Adrenal gland (tissue), 9 donors: ENCODE measurements at regions not wholly inside any gene's neighbourhood (a gene's known extent, or its start where the extent isn't known, plus 50 kb on each side); places are given as distances from the start of the nearest gene placed in this dataset.
"Not testable (repeated sequence)": the region's sequence is repeated elsewhere in the genome, so short reads cannot be mapped to it uniquely, and the experiment has no call there.

Source experiments
- DNase-seq, 7 donors: peaks; one replicate each; pipeline ENCODE4 v3.0.0-alpha.2; 2019 to 2020
- H3K27ac ChIP-seq, 5 donors: fragments of 200-600 bp; sonication (generic) in 4 of 5; 1 replicate in 3 of 5; 2 replicates in 2 of 5; pipeline versions ENCODE4 v1.5.1 to v1.8.0; 2016 to 2020; ENCODE audit warnings: mild to moderate bottlenecking in 1 of 5
- H3K27me3 ChIP-seq: fragments of 200-600 bp; 2 replicates; pipeline ENCODE4 v1.8.0; 2021
- H3K36me3 ChIP-seq, 2 donors: fragments of 200-600 bp; replicated peaks in 1 of 2; 1 replicate in 1 of 2; 2 replicates in 1 of 2; pipeline versions ENCODE4 v1.5.1 to v1.8.0; 2018 to 2022
- H3K4me1 ChIP-seq, 2 donors: fragments of 200-600 bp; replicated peaks in 1 of 2; 1 replicate in 1 of 2; 2 replicates in 1 of 2; pipeline versions ENCODE4 v1.5.1 to v1.8.0; 2018 to 2021
- H3K4me3 ChIP-seq, 4 donors: fragments of 200-600 bp; sonication (generic) in 3 of 4; one replicate each; pipeline ENCODE4 v1.5.1; 2016 to 2018
- H3K9me3 ChIP-seq, 3 donors: fragments of 200-600 bp; sonication (generic) in 1 of 3; replicated peaks in 1 of 3; 1 replicate in 2 of 3; 2 replicates in 1 of 3; pipeline versions ENCODE4 v1.5.1 to v1.8.0; 2016 to 2021
- POLR2A ChIP-seq, 2 donors: fragments of 450-650 bp; IDR thresholded peaks; one replicate each; pipeline ENCODE4 v1.6.1; 2017; ENCODE audit warnings: antibody characterized with exemption in 2 of 2, mild to moderate bottlenecking in 2 of 2, moderate library complexity in 1 of 2
- WGBS, 4 donors: extraction: QIAGEN DNeasy Blood & Tissue Kit in 2 of 4; methylation state at CpG; one replicate each; pipeline versions ENCODE4 v1.1.5 to v1.1.7; 2013 to 2017; 5-methylcytosine and 5-hydroxymethylcytosine counted together
- intact Hi-C, 2 donors: fragments of 100-400 bp; cut with DNase I; formaldehyde crosslinking; loops; one replicate each; pipeline versions ENCODE4 v1.14.1 to v1.15.0; 2022 to 2023
- TF ChIP-seq, protein P1 (sequence below), 6 experiments: fragments of 450-650 bp in 4 of 6; fragments of 200-600 bp in 2 of 6; sonication (generic) in 1 of 6; IDR thresholded peaks; 1 replicate in 5 of 6; 2 replicates in 1 of 6; pipeline versions ENCODE4 v1.5.1 to v1.8.0; 2016 to 2021; ENCODE audit warnings: antibody characterized with exemption in 6 of 6, mild to moderate bottlenecking in 2 of 6, moderate library complexity in 1 of 6
- donor health status: healthy with polysubstance abuse.
- donor health status: Bipolar disorder and iron deficiency.
- donor health status: DM: yes; HTN: yes; CAD: no.
- donor health status: DM: no; HTN: no; CAD: no.
- donor health status: DM: no; HTN: no; CAD: no.

DNA sequence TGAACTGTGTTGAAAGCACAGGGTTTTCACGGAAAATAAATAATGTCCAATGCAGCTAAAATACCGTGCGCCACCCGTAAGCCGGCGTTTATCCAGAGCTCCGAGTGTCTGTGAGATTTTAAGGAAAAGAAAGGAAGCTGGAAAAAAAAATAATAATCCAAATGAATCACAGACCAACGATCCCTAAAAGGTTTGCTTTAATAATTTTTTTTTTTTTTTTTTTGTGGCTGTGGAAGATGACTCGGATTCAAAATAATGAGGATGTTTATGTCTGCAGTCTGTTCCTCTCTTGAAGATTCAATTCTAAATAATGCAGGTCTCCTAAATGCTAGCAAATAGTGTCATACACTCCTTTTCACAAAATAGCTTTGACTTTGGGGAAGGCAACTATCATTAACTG, 84.6 kb upstream of the PPP2R3B start:
- Histone ChIP-seq H3K9me3 (no peaks in the 10 kb centered on the region), H3K4me3 (no peak overlapping the region), H3K27ac (no peak overlapping the region), H3K36me3 (no peaks in the 10 kb centered on the region), H3K27me3 (no peaks in the 10 kb centered on the region), H3K4me1 (no peaks in the 10 kb centered on the region)
- WGBS, 4 donors: 64 to 80% (median 74%) methylated on average over 9 of the region's 9 CpGs
- intact Hi-C loops: no loop called here
- DNase-seq: no peak
- no peak for TF ChIP-seq POLR2A (IDR thresholded peaks at IDR 0.05)
- TF ChIP-seq, protein P1, sequence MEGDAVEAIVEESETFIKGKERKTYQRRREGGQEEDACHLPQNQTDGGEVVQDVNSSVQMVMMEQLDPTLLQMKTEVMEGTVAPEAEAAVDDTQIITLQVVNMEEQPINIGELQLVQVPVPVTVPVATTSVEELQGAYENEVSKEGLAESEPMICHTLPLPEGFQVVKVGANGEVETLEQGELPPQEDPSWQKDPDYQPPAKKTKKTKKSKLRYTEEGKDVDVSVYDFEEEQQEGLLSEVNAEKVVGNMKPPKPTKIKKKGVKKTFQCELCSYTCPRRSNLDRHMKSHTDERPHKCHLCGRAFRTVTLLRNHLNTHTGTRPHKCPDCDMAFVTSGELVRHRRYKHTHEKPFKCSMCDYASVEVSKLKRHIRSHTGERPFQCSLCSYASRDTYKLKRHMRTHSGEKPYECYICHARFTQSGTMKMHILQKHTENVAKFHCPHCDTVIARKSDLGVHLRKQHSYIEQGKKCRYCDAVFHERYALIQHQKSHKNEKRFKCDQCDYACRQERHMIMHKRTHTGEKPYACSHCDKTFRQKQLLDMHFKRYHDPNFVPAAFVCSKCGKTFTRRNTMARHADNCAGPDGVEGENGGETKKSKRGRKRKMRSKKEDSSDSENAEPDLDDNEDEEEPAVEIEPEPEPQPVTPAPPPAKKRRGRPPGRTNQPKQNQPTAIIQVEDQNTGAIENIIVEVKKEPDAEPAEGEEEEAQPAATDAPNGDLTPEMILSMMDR (IDR thresholded peaks at IDR 0.05): no peak

DNA sequence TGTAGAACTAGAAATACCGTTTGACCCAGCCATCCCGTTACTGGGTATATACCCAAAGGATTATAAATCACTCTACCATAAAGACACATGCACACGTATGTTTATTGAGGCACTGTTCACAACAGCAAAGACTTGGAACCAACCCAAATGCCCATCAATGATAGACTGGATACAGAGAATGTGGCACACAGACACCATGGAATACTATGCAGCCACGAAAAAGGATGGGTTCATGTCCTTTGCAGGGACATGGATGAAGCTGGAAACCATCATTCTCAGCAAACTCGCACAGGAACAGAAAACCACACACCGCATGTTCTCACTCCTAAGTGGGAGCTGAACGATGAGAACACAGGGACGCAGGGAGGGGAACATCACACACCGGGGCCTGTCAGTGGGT, 85.6 kb upstream of the PPP2R3B start:
- H3K4me1 ChIP-seq, H3K4me3 ChIP-seq, intact Hi-C loops, H3K27me3 ChIP-seq, H3K9me3 ChIP-seq, H3K27ac ChIP-seq, H3K36me3 ChIP-seq, DNase-seq: not testable (repeated sequence)
- WGBS, 4 donors: 85 to 90% (median 87%) methylated on average over 9 of the region's 9 CpGs

DNA sequence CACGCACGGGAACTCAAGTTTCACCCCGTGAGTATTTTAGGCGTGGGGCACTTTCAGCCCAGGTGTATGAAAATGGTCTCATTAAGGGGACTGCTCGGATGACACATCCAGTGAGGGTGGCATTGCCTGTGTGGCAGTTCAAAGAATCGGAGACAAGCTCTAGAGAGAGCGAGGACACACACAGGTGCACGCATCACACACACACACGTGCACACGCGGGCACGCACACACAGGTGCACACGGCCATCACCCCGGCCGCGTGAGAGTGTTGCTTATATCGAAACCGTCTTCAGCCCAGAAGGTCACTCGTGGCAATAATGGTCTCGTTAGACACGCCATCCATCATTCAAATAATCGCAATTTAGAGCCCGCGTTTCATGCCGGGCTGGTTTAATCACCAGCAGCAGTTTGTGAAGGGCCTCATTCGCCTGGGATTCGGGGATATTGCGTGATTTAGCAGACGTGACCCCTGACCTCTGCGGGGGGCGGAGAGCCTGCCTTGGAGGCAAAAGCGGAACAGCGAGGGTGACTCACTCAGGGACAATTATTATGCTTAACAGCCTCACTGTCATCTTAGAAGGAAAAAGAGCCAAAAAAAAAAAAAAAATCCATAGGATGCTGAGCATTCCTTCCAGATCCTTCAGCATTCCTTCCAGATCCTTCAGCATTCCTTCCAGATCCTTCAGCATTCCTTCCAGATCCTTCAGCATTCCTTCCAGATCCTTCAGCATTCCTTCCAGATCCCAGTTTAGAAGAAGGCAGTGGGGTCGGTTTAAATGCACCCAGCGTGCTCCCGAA, 89.4 kb upstream of the PPP2R3B start:
- WGBS, 4 donors: 77 to 86% (median 82%) methylated on average over 33 to 36 of the region's 36 CpGs
- Histone ChIP-seq H3K4me1 (no peaks in the 10 kb centered on the region), H3K27me3 (peaks cover 4% of the 10 kb centered on the region), H3K27ac (no peak overlapping the region), H3K9me3 (no peaks in the 10 kb centered on the region), H3K4me3 (no peak overlapping the region), H3K36me3 (no peaks in the 10 kb centered on the region)
- intact Hi-C loops: no loop called here
- TF ChIP-seq POLR2A (IDR thresholded peaks at IDR 0.05): no peak
- TF ChIP-seq, protein P1 (IDR thresholded peaks at IDR 0.05): no peak
- no peak for DNase-seq

DNA sequence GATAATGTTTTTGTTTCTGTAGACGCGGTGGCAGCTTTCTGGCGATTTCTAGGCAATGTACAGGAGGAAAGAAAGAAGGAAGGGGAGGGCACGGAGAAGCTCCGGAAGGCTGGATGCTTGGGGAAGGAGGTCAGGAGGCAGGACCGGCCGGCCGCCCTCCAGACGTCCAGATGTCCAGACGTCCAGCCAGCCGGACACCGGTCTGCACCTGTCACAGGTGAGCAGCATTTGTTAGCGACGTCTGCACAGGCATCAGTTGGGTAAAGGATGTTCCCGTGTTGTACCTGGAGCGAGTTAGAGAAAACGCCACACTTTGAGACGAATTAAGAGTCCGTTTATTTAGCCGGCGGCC, 90.0 kb upstream of the PPP2R3B start:
- no peak overlapping the region for H3K27ac ChIP-seq
- H3K27me3 ChIP-seq: peaks cover 4% of the 10 kb centered on the region
- H3K36me3 ChIP-seq: no peaks in the 10 kb centered on the region
- H3K9me3 ChIP-seq: no peaks in the 10 kb centered on the region
- TF ChIP-seq, protein P1 (IDR thresholded peaks at IDR 0.05): no peak
- no peak for TF ChIP-seq POLR2A (IDR thresholded peaks at IDR 0.05)
- H3K4me3 ChIP-seq: no peak overlapping the region
- H3K4me1 ChIP-seq: no peaks in the 10 kb centered on the region
- DNase-seq: no peak
- intact Hi-C loops: no loop called here
- 79 to 86% (median 84%) methylated on average over 21 of the region's 21 CpGs for WGBS, 4 donors

DNA sequence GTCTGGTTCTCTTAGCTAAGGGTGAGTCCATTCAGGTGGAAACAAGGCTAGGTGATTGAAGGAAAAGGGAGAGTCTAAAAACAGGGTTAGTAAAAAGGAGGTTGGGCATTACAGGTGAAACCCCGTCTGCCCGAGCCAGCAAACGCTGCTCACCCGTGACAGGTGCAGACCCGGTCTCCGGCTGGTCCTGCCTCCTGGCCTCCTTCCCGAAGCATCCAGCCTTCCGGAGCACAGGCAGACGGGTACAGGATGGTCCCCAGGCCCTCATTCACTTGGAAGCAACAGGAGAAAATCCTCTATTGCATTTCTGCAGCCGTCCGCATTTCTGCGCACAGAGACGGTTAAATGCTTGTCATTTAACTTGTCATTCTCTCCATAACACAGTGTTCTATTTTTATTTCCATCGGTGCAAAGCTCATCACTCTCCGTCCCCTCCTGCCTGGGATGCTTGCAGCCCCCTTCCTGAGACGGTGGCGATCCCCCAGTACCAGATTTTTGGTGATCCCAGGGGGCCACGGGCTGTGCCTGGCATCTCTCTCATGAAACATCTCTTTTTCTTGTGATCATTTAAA, 90.8 kb upstream of the PPP2R3B start:
- 72 to 83% (median 81%) methylated on average over 13 to 18 of the region's 18 CpGs for WGBS, 4 donors

More for the DNA sequence above, 90.8 kb upstream of the PPP2R3B start:
- no peaks in the 10 kb centered on the region for H3K4me1 ChIP-seq
- H3K36me3 ChIP-seq: no peaks in the 10 kb centered on the region
- DNase-seq: no peak
- H3K27ac ChIP-seq: no peak overlapping the region
- H3K9me3 ChIP-seq: no peaks in the 10 kb centered on the region
- peaks cover 4% of the 10 kb centered on the region for H3K27me3 ChIP-seq
- intact Hi-C loops: no loop called here
- no peak for TF ChIP-seq POLR2A (IDR thresholded peaks at IDR 0.05)
- TF ChIP-seq, protein P1 (IDR thresholded peaks at IDR 0.05): no peak
- no peak overlapping the region for H3K4me3 ChIP-seq
